HEK293 (cell line): ENCODE measurements at regions not wholly inside any gene's neighbourhood (a gene's known extent, or its start where the extent isn't known, plus 50 kb on each side); places are given as distances from the start of the nearest gene placed in this dataset.

ENCODE experiments used
- CTCF ChIA-PET: fragments of 350-600 bp; formaldehyde crosslinking; extraction: SDS; loops from one replicate; lab custom pipeline; 2021; ENCODE audit warnings: antibody characterized with exemption; lab: Yijun Ruan, JAX
- POLR2A ChIA-PET: fragments of 300-600 bp; formaldehyde crosslinking; extraction: SDS; loops from one replicate; lab custom pipeline; 2020; ENCODE audit warnings: antibody characterized with exemption, inconsistent platforms; lab: Yijun Ruan, JAX
- H3K27ac ChIP-seq: fragments of 200-500 bp; sonication (Bioruptor generic); 2 replicates; pipeline ENCODE4 v1.5.1; 2014; ENCODE audit warnings: low read depth, low read length, control low read depth, inconsistent platforms; ENCODE audit errors: extremely low read depth
- H3K36me3 ChIP-seq, 2 experiments: fragments of 200-500 bp in 1 of 2; sonication (Bioruptor generic) in 1 of 2; 1 replicate in 1 of 2; 2 replicates in 1 of 2; pipeline ENCODE4 v1.5.1; 2014 to 2017; ENCODE audit warnings: inconsistent platforms in 2 of 2, low read length in 2 of 2; ENCODE audit not compliant: control insufficient read depth in 2 of 2, insufficient read depth in 1 of 2
- H3K4me1 ChIP-seq: fragments of 200-500 bp; sonication (Bioruptor generic); 2 replicates; pipeline ENCODE4 v1.5.1; 2014; ENCODE audit warnings: mild to moderate bottlenecking, low read length, inconsistent platforms; ENCODE audit not compliant: control insufficient read depth, insufficient read depth
- H3K4me3 ChIP-seq: 2 replicates; pipeline ENCODE4 v1.5.1; 2011; ENCODE audit warnings: low read depth, mild to moderate bottlenecking, control low read depth, low read length, moderate library complexity
- H3K9me3 ChIP-seq: fragments of 200-500 bp; sonication (Bioruptor generic); 2 replicates; pipeline ENCODE4 v1.5.1; 2014; ENCODE audit warnings: low read depth, low read length, inconsistent platforms; ENCODE audit not compliant: control insufficient read depth, insufficient read depth
- GLI2 ChIP-seq: fragments of 450-650 bp; formaldehyde crosslinking; IDR thresholded peaks from 2 replicates; pipeline ENCODE4; 2017; ENCODE audit warnings: missing biosample characterization, missing genetic modification characterization, low read depth, borderline replicate concordance
- KLF1 ChIP-seq: fragments of 450-650 bp; formaldehyde crosslinking; IDR thresholded peaks from 2 replicates; pipeline ENCODE4 v1.5.1; 2016; ENCODE audit warnings: missing biosample characterization, missing genetic modification characterization
- MYNN ChIP-seq: fragments of 450-650 bp; formaldehyde crosslinking; IDR thresholded peaks from 2 replicates; pipeline ENCODE4 v1.5.1; 2016; ENCODE audit warnings: missing biosample characterization, missing genetic modification characterization, borderline replicate concordance
- ZBTB17 ChIP-seq: fragments of 450-650 bp; formaldehyde crosslinking; IDR thresholded peaks from 2 replicates; pipeline ENCODE4 v1.5.1; 2016; ENCODE audit warnings: missing biosample characterization, missing genetic modification characterization
- ZBTB49 ChIP-seq: fragments of 450-650 bp; formaldehyde crosslinking; IDR thresholded peaks from 2 replicates; pipeline ENCODE4 v1.5.1; 2016; ENCODE audit warnings: missing biosample characterization, missing genetic modification characterization, low read depth
- ZIC2 ChIP-seq: fragments of 450-650 bp; formaldehyde crosslinking; IDR thresholded peaks from 2 replicates; pipeline ENCODE4 v1.5.1; 2016; ENCODE audit warnings: missing biosample characterization, missing genetic modification characterization
- ZNF202 ChIP-seq: fragments of 450-650 bp; formaldehyde crosslinking; IDR thresholded peaks from 2 replicates; pipeline ENCODE4 v1.5.1; 2016; ENCODE audit warnings: missing biosample characterization, missing genetic modification characterization, borderline replicate concordance
- ZNF302 ChIP-seq: fragments of 450-650 bp; formaldehyde crosslinking; IDR thresholded peaks from 2 replicates; pipeline ENCODE4 v1.5.1; 2016; ENCODE audit warnings: missing biosample characterization, missing genetic modification characterization, low read depth
- ZNF335 ChIP-seq: fragments of 450-650 bp; formaldehyde crosslinking; conservative IDR thresholded peaks from 2 replicates; pipeline ENCODE4 v1.5.1; 2016; ENCODE audit warnings: missing biosample characterization, missing genetic modification characterization
- ZNF777 ChIP-seq: fragments of 450-650 bp; formaldehyde crosslinking; IDR thresholded peaks from 2 replicates; pipeline ENCODE4 v1.5.1; 2017; ENCODE audit warnings: missing biosample characterization, missing genetic modification characterization, borderline replicate concordance
- ZNF791 ChIP-seq: fragments of 450-650 bp; formaldehyde crosslinking; IDR thresholded peaks from 2 replicates; pipeline ENCODE4 v1.5.1; 2016; ENCODE audit warnings: missing biosample characterization, missing genetic modification characterization
- ZNF792 ChIP-seq: fragments of 450-650 bp; formaldehyde crosslinking; IDR thresholded peaks from 2 replicates; pipeline ENCODE4 v1.5.1; 2016; ENCODE audit warnings: missing biosample characterization, missing genetic modification characterization
- TF ChIP-seq, protein P1 (sequence below): fragments of 450-650 bp; formaldehyde crosslinking; IDR thresholded peaks from 2 replicates; pipeline ENCODE4 v1.5.1; 2016; ENCODE audit warnings: missing biosample characterization, missing genetic modification characterization, borderline replicate concordance
- TF ChIP-seq, protein P2 (sequence below): fragments of 450-650 bp; formaldehyde crosslinking; IDR thresholded peaks from 2 replicates; pipeline ENCODE4 v1.5.1; 2017; ENCODE audit warnings: missing biosample characterization, missing genetic modification characterization
- TF ChIP-seq, protein P3 (sequence below): fragments of 450-650 bp; formaldehyde crosslinking; IDR thresholded peaks from 2 replicates; pipeline ENCODE4 v1.5.1; 2017; ENCODE audit warnings: missing biosample characterization, missing genetic modification characterization

DNA sequence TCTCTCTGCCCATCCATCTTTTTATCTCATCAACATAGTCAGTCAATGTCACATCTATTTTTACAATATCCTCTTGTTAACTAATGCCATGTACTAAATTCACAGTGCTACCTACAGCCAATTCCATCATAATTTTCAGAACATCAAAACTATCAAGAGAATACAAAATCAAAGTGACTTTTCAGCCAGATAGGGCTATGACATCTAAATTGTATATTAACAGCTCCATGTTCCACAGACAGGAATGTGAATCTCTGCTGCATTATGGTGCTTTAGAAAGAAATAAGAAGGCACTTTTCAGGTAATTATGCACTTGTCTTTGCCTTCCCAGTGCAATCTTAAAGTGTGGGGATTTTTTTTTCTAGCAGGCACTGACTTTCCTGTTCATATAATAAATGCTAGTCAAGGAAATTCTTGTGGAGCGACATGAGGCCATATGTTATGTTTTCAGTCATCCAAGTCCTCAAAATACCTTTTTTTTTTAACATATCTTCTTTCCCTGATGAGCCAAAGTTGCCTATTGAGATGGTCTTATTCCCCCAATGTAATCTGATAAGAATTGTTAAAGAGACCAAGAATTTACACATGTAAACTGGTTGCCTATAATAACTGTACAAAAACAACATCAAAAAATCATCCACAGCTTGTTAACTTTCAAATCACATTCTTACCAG, 252.0 kb upstream of the CNTN3 start (continued):
- TF ChIP-seq, protein P1, sequence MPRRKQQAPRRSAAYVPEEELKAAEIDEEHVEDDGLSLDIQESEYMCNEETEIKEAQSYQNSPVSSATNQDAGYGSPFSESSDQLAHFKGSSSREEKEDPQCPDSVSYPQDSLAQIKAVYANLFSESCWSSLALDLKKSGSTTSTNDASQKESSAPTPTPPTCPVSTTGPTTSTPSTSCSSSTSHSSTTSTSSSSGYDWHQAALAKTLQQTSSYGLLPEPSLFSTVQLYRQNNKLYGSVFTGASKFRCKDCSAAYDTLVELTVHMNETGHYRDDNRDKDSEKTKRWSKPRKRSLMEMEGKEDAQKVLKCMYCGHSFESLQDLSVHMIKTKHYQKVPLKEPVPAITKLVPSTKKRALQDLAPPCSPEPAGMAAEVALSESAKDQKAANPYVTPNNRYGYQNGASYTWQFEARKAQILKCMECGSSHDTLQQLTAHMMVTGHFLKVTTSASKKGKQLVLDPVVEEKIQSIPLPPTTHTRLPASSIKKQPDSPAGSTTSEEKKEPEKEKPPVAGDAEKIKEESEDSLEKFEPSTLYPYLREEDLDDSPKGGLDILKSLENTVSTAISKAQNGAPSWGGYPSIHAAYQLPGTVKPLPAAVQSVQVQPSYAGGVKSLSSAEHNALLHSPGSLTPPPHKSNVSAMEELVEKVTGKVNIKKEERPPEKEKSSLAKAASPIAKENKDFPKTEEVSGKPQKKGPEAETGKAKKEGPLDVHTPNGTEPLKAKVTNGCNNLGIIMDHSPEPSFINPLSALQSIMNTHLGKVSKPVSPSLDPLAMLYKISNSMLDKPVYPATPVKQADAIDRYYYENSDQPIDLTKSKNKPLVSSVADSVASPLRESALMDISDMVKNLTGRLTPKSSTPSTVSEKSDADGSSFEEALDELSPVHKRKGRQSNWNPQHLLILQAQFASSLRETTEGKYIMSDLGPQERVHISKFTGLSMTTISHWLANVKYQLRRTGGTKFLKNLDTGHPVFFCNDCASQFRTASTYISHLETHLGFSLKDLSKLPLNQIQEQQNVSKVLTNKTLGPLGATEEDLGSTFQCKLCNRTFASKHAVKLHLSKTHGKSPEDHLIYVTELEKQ (tag by site-specific recombination) = no peak
- TF ChIP-seq MYNN (tag by site-specific recombination) (no peak), ZNF791 (tag by site-specific recombination) (no peak), ZNF335 (no peak)
- TF ChIP-seq, protein P2, sequence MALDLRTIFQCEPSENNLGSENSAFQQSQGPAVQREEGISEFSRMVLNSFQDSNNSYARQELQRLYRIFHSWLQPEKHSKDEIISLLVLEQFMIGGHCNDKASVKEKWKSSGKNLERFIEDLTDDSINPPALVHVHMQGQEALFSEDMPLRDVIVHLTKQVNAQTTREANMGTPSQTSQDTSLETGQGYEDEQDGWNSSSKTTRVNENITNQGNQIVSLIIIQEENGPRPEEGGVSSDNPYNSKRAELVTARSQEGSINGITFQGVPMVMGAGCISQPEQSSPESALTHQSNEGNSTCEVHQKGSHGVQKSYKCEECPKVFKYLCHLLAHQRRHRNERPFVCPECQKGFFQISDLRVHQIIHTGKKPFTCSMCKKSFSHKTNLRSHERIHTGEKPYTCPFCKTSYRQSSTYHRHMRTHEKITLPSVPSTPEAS (tag by site-specific recombination) = no peak
- TF ChIP-seq, all 188 proteins: peak for 0

- ChIA-PET POLR2A (no interaction called here), CTCF (no interaction called here)
- Histone ChIP-seq H3K9me3 (no peaks in the 10 kb centered on the region), H3K36me3 (no peaks in the 10 kb centered on the region), H3K27ac (no peak overlapping the region), H3K4me3 (no peak overlapping the region)
- TF ChIP-seq, protein P3, sequence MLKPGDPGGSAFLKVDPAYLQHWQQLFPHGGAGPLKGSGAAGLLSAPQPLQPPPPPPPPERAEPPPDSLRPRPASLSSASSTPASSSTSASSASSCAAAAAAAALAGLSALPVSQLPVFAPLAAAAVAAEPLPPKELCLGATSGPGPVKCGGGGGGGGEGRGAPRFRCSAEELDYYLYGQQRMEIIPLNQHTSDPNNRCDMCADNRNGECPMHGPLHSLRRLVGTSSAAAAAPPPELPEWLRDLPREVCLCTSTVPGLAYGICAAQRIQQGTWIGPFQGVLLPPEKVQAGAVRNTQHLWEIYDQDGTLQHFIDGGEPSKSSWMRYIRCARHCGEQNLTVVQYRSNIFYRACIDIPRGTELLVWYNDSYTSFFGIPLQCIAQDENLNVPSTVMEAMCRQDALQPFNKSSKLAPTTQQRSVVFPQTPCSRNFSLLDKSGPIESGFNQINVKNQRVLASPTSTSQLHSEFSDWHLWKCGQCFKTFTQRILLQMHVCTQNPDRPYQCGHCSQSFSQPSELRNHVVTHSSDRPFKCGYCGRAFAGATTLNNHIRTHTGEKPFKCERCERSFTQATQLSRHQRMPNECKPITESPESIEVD = no peak
- TF ChIP-seq ZBTB17 (tag by site-specific recombination) = no peak
- TF ChIP-seq, all 188 proteins: peak for 0
- H3K4me1 ChIP-seq = no peaks in the 10 kb centered on the region
Measured at GRCh38 chr3:74862476-74862875, 248.0 kb upstream of the CNTN3 start.

GRCh38 chr3:74861211-74861610, 246.8 kb upstream of the CNTN3 start:
- Histone ChIP-seq H3K9me3 (no peaks in the 10 kb centered on the region), H3K27ac (no peak overlapping the region)
- no peak for TF ChIP-seq ZBTB49 (tag by site-specific recombination)
- no peak for TF ChIP-seq ZNF202 (tag by site-specific recombination)
- TF ChIP-seq ZNF777 (tag by site-specific recombination) = no peak
- TF ChIP-seq ZNF302 (tag by site-specific recombination) = no peak
- TF ChIP-seq GLI2 (tag by site-specific recombination) = no peak
- no peak for TF ChIP-seq KLF1
- TF ChIP-seq ZNF792 (tag by site-specific recombination) = no peak
- TF ChIP-seq ZIC2 (tag by site-specific recombination) = no peak
- TF ChIP-seq, all 188 proteins: peak for 0
- ChIA-PET CTCF (no interaction called here), POLR2A (no interaction called here)
- no peaks in the 10 kb centered on the region for H3K36me3 ChIP-seq
- no peaks in the 10 kb centered on the region for H3K4me1 ChIP-seq
- no peak overlapping the region for H3K4me3 ChIP-seq
